Activated naive CD4-positive, alpha-beta T cell treated with anti-CD3 and anti-CD28 coated beads for 36 hours (primary cell): ENCODE measurements at regions not wholly inside any gene's neighbourhood (a gene's known extent, or its start where the extent isn't known, plus 50 kb on each side); places are given as distances from the start of the nearest gene placed in this dataset.

Source experiments
- CTCF ChIA-PET: fragments of 350-600 bp; sonication (Branson Sonifier 250); formaldehyde crosslinking; loops from one replicate; lab custom pipeline; 2021; ENCODE audit warnings: antibody characterized with exemption; lab: Charles Lee
- DNase-seq: peaks from one replicate; pipeline ENCODE4 v3.0.0-alpha.2; 2020
- H3K27ac Mint-ChIP-seq: one replicate; pipeline ENCODE4 v1.8.0; 2021; ENCODE audit warnings: mild to moderate bottlenecking, mixed read lengths
- H3K27me3 Mint-ChIP-seq: one replicate; pipeline ENCODE4 v1.8.0; 2021; ENCODE audit warnings: low read depth, mixed read lengths
- H3K36me3 Mint-ChIP-seq: one replicate; pipeline ENCODE4 v1.8.0; 2021; ENCODE audit warnings: low read depth, mixed read lengths
- H3K4me1 Mint-ChIP-seq: one replicate; pipeline ENCODE4 v1.8.0; 2021; ENCODE audit warnings: low read depth, mixed read lengths
- H3K4me3 Mint-ChIP-seq: one replicate; pipeline ENCODE4 v1.8.0; 2021; ENCODE audit warnings: mild to moderate bottlenecking, moderate library complexity, mixed read lengths
- H3K9me3 Mint-ChIP-seq: one replicate; pipeline ENCODE4 v1.8.0; 2021; ENCODE audit warnings: mixed read lengths
- intact Hi-C: fragments of 100-400 bp; cut with micrococcal nuclease; formaldehyde crosslinking; loops from one replicate; pipeline ENCODE4 v1.15.1; 2023

- H3K36me3 Mint-ChIP-seq: peaks cover 26% of the 10 kb centered on the region
- intact Hi-C loops: no loop called here
- H3K4me3 Mint-ChIP-seq: no peak overlapping the region
- H3K4me1 Mint-ChIP-seq: no peaks in the 10 kb centered on the region
- DNase-seq: no peak
- H3K27ac Mint-ChIP-seq: no peak overlapping the region
- CTCF ChIA-PET: no interaction called here
- H3K9me3 Mint-ChIP-seq: peaks cover 3% of the 10 kb centered on the region
- H3K27me3 Mint-ChIP-seq: no peaks in the 10 kb centered on the region
These were observed 90.1 kb upstream of the SLC12A2 start for GRCh38 chr5:127993476-127993875.

GRCh38 chr5:127994087-127994660 is 89.4 kb upstream of the SLC12A2 start:
- CTCF ChIA-PET: no interaction called here
- no peak for DNase-seq
- no peak overlapping the region for H3K4me3 Mint-ChIP-seq
- H3K27ac Mint-ChIP-seq: no peak overlapping the region
- H3K36me3 Mint-ChIP-seq: peaks cover 29% of the 10 kb centered on the region
- no peaks in the 10 kb centered on the region for H3K4me1 Mint-ChIP-seq
- no peaks in the 10 kb centered on the region for H3K27me3 Mint-ChIP-seq
- H3K9me3 Mint-ChIP-seq: peaks cover 3% of the 10 kb centered on the region
- intact Hi-C loops: no loop called here

GRCh38 chr5:127995556-127995955 is 88.0 kb upstream of the SLC12A2 start:
- Mint-ChIP-seq H3K27ac (no peak overlapping the region), H3K36me3 (peaks cover 24% of the 10 kb centered on the region), H3K4me1 (no peaks in the 10 kb centered on the region), H3K4me3 (no peak overlapping the region), H3K27me3 (no peaks in the 10 kb centered on the region), H3K9me3 (no peaks in the 10 kb centered on the region)
- CTCF ChIA-PET: no interaction called here
- intact Hi-C loops: no loop called here
- no peak for DNase-seq

DNA sequence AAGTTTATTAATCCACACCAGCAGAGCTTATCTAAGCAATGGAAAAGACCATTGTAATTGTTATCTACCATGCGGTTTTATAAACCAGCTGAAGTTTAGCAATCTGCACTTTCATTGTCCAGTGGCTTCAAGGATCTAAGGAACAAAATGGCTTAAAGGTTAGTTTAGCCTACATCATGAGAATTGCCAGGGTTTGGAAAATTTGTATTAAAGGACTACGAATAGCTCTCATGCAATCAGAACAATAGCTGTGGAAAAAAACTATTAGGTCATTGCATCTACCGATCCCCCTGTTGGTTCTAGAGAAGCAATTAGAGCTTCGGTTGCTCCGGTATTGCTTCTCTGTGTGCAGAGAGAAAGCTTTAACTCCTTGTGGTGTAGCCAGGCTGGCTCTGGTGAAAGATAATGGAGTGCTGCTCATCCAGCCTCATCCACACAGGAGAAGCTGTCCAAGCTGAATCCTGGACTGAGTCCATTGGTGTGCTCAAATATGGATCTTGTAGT is 86.3 kb upstream of the SLC12A2 start:
- peaks cover 19% of the 10 kb centered on the region for H3K36me3 Mint-ChIP-seq
- CTCF ChIA-PET: no interaction called here
- DNase-seq: no peak
- no peak overlapping the region for H3K27ac Mint-ChIP-seq
- no peaks in the 10 kb centered on the region for H3K4me1 Mint-ChIP-seq
- no peaks in the 10 kb centered on the region for H3K9me3 Mint-ChIP-seq
- no peak overlapping the region for H3K4me3 Mint-ChIP-seq
- intact Hi-C loops: no loop called here
- H3K27me3 Mint-ChIP-seq: no peaks in the 10 kb centered on the region

DNA sequence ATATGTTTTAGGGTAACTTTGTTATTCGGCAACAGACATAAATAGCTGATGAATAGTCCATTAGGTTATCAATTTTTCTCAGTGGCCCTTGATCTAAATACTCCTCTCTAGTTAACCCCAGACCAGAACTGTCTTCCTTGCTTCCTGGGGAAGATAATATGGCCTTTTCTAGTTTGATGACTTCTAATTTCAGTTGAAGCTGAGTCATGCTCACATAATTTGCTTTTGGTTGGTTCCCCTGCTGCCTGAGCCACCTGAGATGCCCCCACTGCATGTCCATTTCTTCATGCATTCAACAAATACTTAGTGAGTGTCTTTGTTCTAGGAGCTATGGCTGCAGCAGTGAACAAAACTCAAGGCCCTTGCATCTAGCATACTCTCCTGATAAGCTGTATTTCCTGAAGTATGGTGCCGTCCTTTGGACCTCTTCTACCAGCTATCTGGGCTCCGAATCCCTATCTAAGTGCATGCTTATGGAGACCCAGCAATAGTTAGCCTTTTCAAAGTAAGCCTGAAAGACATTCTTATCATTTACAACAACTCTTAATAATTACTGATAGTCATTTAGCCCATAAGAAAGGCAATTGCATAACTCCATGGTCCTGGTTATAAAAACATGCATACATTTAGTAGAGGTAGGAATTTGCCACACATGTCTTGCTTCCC is 84.5 kb upstream of the SLC12A2 start:
- Mint-ChIP-seq H3K36me3 (peaks cover 15% of the 10 kb centered on the region), H3K9me3 (no peaks in the 10 kb centered on the region), H3K4me3 (no peak overlapping the region), H3K4me1 (no peaks in the 10 kb centered on the region), H3K27me3 (no peaks in the 10 kb centered on the region), H3K27ac (no peak overlapping the region)
- no peak for DNase-seq
- intact Hi-C loops: no loop called here
- CTCF ChIA-PET: no interaction called here

GRCh38 chr5:127999909-128000308 is 83.7 kb upstream of the SLC12A2 start:
- H3K4me3 Mint-ChIP-seq: no peak overlapping the region
- intact Hi-C loops: no loop called here
- peaks cover 15% of the 10 kb centered on the region for H3K36me3 Mint-ChIP-seq
- no peaks in the 10 kb centered on the region for H3K27me3 Mint-ChIP-seq
- CTCF ChIA-PET: interaction anchor here (0.6 kb wide), 1 partner anchor 34 kb away, joined by 4 read pairs; no protein-coding TSS in a partner anchor
- H3K9me3 Mint-ChIP-seq: no peaks in the 10 kb centered on the region
- H3K4me1 Mint-ChIP-seq: no peaks in the 10 kb centered on the region
- no peak overlapping the region for H3K27ac Mint-ChIP-seq
- no peak for DNase-seq

DNA sequence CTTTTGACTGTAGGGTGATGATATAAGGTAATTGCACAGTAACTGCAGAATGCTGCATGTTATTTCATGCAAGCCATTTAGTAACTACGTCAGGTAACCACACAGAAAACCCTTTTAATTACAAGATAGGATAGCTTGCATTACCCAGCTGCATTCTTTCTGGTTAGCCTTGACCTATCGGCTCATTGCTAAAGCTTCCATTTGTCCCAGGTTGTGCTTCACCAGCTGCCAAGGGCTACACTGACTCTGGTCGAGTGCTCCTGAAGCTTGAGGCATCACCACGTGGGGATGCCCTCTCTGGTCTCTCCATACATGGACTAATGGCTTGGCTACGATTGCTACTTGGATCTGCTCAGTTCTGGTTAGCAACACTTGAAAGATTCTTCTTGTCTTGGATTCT is 81.1 kb upstream of the SLC12A2 start:
- H3K36me3 Mint-ChIP-seq: peaks cover 5% of the 10 kb centered on the region
- no peak overlapping the region for H3K4me3 Mint-ChIP-seq
- CTCF ChIA-PET: no interaction called here
- H3K9me3 Mint-ChIP-seq: no peaks in the 10 kb centered on the region
- no peaks in the 10 kb centered on the region for H3K4me1 Mint-ChIP-seq
- no peaks in the 10 kb centered on the region for H3K27me3 Mint-ChIP-seq
- intact Hi-C loops: no loop called here
- H3K27ac Mint-ChIP-seq: no peak overlapping the region
- DNase-seq: no peak

DNA sequence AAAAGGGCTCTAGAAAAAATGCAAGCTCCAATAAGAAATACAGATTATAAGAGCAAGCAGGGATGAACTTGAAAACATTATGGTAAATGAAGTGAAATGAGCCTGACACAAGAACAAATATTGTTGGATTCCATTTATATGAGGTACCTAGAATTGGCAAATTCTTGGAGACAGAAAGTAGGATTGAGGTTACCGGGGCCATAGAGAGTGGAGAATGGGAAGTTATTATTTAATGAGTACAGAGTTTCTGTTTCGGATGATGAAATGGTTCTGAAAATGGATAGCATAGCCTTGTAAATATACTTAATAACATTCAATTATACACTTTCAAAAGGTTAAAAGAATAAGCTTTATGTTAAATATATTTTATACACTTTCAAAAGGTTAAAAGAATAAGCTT is 75.6 kb upstream of the SLC12A2 start:
- intact Hi-C loops: no loop called here
- no peaks in the 10 kb centered on the region for H3K27me3 Mint-ChIP-seq
- peaks cover 3% of the 10 kb centered on the region for H3K36me3 Mint-ChIP-seq
- H3K4me1 Mint-ChIP-seq: no peaks in the 10 kb centered on the region
- CTCF ChIA-PET: interaction anchor here (0.7 kb wide), 2 partner anchors 17 to 1510 kb away, joined by 3 to 6 read pairs; no protein-coding TSS in a partner anchor
- no peak for DNase-seq
- no peaks in the 10 kb centered on the region for H3K9me3 Mint-ChIP-seq
- H3K4me3 Mint-ChIP-seq: no peak overlapping the region
- no peak overlapping the region for H3K27ac Mint-ChIP-seq

GRCh38 chr5:128009403-128009802 is 74.2 kb upstream of the SLC12A2 start:
- CTCF ChIA-PET: no interaction called here
- no peaks in the 10 kb centered on the region for H3K9me3 Mint-ChIP-seq
- no peak overlapping the region for H3K4me3 Mint-ChIP-seq
- H3K4me1 Mint-ChIP-seq: no peaks in the 10 kb centered on the region
- no peaks in the 10 kb centered on the region for H3K27me3 Mint-ChIP-seq
- no peaks in the 10 kb centered on the region for H3K36me3 Mint-ChIP-seq
- H3K27ac Mint-ChIP-seq: no peak overlapping the region
- no peak for DNase-seq
- intact Hi-C loops: no loop called here

GRCh38 chr5:128011339-128011738 is 72.2 kb upstream of the SLC12A2 start:
- CTCF ChIA-PET: interaction anchor here (0.7 kb wide), 1 partner anchor 121 kb away, joined by 5 read pairs; no protein-coding TSS in a partner anchor
- no peak overlapping the region for H3K27ac Mint-ChIP-seq
- intact Hi-C loops: no loop called here
- H3K27me3 Mint-ChIP-seq: no peaks in the 10 kb centered on the region
- no peaks in the 10 kb centered on the region for H3K9me3 Mint-ChIP-seq
- DNase-seq: no peak
- no peak overlapping the region for H3K4me3 Mint-ChIP-seq
- H3K4me1 Mint-ChIP-seq: no peaks in the 10 kb centered on the region
- H3K36me3 Mint-ChIP-seq: peaks cover 1% of the 10 kb centered on the region

GRCh38 chr5:128014578-128014977 is 69.0 kb upstream of the SLC12A2 start:
- Mint-ChIP-seq H3K4me3 (no peak overlapping the region), H3K9me3 (no peaks in the 10 kb centered on the region), H3K27me3 (no peaks in the 10 kb centered on the region), H3K27ac (no peak overlapping the region), H3K4me1 (no peaks in the 10 kb centered on the region), H3K36me3 (peaks cover 1% of the 10 kb centered on the region)
- CTCF ChIA-PET: no interaction called here
- intact Hi-C loops: no loop called here
- no peak for DNase-seq

GRCh38 chr5:128015478-128015877 is 68.1 kb upstream of the SLC12A2 start:
- H3K4me3 Mint-ChIP-seq: no peak overlapping the region
- CTCF ChIA-PET: interaction anchor here (0.6 kb wide), 1 partner anchor 194 kb away, joined by 3 read pairs; no protein-coding TSS in a partner anchor
- no peaks in the 10 kb centered on the region for H3K27me3 Mint-ChIP-seq
- intact Hi-C loops: no loop called here
- DNase-seq: no peak
- no peak overlapping the region for H3K27ac Mint-ChIP-seq
- H3K36me3 Mint-ChIP-seq: peaks cover 1% of the 10 kb centered on the region
- H3K9me3 Mint-ChIP-seq: no peaks in the 10 kb centered on the region
- H3K4me1 Mint-ChIP-seq: no peaks in the 10 kb centered on the region

- Mint-ChIP-seq H3K27me3 (no peaks in the 10 kb centered on the region), H3K36me3 (peaks cover 1% of the 10 kb centered on the region), H3K27ac (no peak overlapping the region), H3K9me3 (no peaks in the 10 kb centered on the region), H3K4me1 (no peaks in the 10 kb centered on the region), H3K4me3 (no peak overlapping the region)
- CTCF ChIA-PET: no interaction called here
- intact Hi-C loops: no loop called here
- DNase-seq: no peak
These were observed 67.6 kb upstream of the SLC12A2 start for GRCh38 chr5:128015978-128016377.
